ENCODE measurements at regions not wholly inside any gene's neighbourhood (a gene's known extent, or its start where the extent isn't known, plus 50 kb on each side); places are given as distances from the start of the nearest gene placed in this dataset.

DNA sequence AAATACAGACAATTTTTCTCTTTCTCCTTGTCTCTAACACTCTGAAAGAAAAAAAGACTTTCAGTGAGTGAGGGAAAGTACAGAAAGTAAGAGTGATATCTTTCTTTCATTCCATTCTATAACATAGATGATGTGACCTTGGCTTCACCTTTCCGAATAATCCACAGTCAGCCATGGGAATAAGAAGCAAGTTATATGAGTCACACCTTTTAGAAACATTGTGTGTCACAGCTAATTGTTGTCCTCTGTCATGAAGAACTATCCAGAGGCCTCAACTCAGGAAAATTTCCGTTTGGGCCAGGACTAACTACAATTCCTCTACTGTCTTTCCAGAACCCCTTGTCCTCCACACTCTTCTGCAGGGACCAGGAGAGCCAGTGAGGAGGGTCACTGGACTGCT lies 209.7 kb upstream of the FAR2 start:
- no peaks in the 10 kb centered on the region for H3K79me2 ChIP-seq (ENCODE audit: insufficient read depth, low read length)
- H3K9me3 ChIP-seq (ENCODE audit: insufficient read depth, low read length, severe bottlenecking), result no peaks in the 10 kb centered on the region
- no peaks in the 10 kb centered on the region for H3K27me3 ChIP-seq (ENCODE audit: insufficient read depth, low read length, poor library complexity)
- DNase-seq (no peak), ATAC-seq (ENCODE audit: insufficient read depth, low read depth) (no peak)
- no peaks in the 10 kb centered on the region for H3K4me1 ChIP-seq (ENCODE audit: insufficient read depth, low read length)
- no peak overlapping the region for H2AFZ ChIP-seq (ENCODE audit: low read depth, low read length)
- no peak overlapping the region for H3K4me3 ChIP-seq (ENCODE audit: low read depth in 1 of 2, low read length in 2 of 2)
- no peaks in the 10 kb centered on the region for H3K36me3 ChIP-seq (ENCODE audit: insufficient read depth, low read length)
- no peak overlapping the region for H3K9ac ChIP-seq (ENCODE audit: low read depth, low read length)
- no peak overlapping the region for H3K27ac ChIP-seq (ENCODE audit: low read length)
- no peaks in the 10 kb centered on the region for H4K20me1 ChIP-seq (ENCODE audit: insufficient read depth, low read length)
- no peak overlapping the region for H3K4me2 ChIP-seq (ENCODE audit: insufficient read depth, low read length)
- TF ChIP-seq EZH2 (IDR thresholded peaks at IDR 0.05; ENCODE audit: borderline replicate concordance, low read depth, low read length, severe bottlenecking) (no peak), CTCF (IDR thresholded peaks at IDR 0.05; ENCODE audit: borderline replicate concordance, extremely low read depth, low read length, poor library complexity, severe bottlenecking) (no peak)

DNA sequence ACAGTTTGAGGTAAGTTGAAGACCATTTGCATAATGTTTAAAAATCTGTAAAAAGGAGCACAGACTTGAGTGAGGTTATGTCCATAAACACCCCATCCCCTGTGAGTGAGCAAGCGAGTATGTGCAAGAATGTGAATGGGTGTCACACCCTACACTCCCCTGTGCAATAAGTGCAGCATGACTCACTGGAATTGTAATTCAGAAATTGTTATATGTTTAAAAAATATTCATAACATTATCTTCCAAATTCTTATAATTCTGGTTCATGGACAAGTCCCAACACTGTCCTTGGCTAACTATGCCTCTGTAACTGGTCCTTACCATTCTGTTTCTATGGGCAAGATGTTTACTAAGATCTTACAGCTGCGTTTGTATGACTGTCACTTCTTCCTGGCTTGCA lies 207.8 kb upstream of the FAR2 start:
- H3K4me1 ChIP-seq (ENCODE audit: insufficient read depth, low read length), result no peaks in the 10 kb centered on the region
- no peaks in the 10 kb centered on the region for H3K36me3 ChIP-seq (ENCODE audit: insufficient read depth, low read length)
- no peak overlapping the region for H3K4me3 ChIP-seq (ENCODE audit: low read depth in 1 of 2, low read length in 2 of 2)
- no peak overlapping the region for H3K4me2 ChIP-seq (ENCODE audit: insufficient read depth, low read length)
- no peak for ATAC-seq (ENCODE audit: insufficient read depth, low read depth)
- H3K27me3 ChIP-seq (ENCODE audit: insufficient read depth, low read length, poor library complexity), result no peaks in the 10 kb centered on the region
- H3K27ac ChIP-seq (ENCODE audit: low read length), result no peak overlapping the region
- no peaks in the 10 kb centered on the region for H4K20me1 ChIP-seq (ENCODE audit: insufficient read depth, low read length)
- H2AFZ ChIP-seq (ENCODE audit: low read depth, low read length), result no peak overlapping the region
- TF ChIP-seq CTCF (IDR thresholded peaks at IDR 0.05; ENCODE audit: borderline replicate concordance, extremely low read depth, low read length, poor library complexity, severe bottlenecking) (no peak), EZH2 (IDR thresholded peaks at IDR 0.05; ENCODE audit: borderline replicate concordance, low read depth, low read length, severe bottlenecking) (no peak)
- H3K79me2 ChIP-seq (ENCODE audit: insufficient read depth, low read length), result no peaks in the 10 kb centered on the region
- H3K9me3 ChIP-seq (ENCODE audit: insufficient read depth, low read length, severe bottlenecking), result no peaks in the 10 kb centered on the region
- no peak for DNase-seq
- H3K9ac ChIP-seq (ENCODE audit: low read depth, low read length), result no peak overlapping the region

DNA sequence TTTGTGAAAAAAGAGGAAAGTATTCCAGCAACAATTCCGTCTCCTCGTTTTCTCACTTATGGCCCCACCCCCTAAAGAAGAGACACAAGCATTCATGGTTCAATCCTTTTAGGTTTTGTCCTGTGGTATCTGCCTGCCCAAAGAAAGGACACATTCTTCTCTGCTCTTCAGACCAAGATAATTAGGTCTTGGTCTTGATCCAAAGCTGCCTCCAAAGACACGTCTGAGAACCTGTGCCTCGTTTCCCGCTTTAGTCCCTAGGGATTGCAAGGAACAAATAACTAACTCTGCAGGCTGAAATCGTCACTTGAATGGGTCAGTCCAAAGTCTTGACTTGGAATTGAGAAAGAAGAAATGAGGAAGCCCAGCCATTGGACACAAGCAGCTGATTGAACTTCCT lies 202.7 kb upstream of the FAR2 start:
- H2AFZ ChIP-seq (ENCODE audit: low read depth, low read length), result no peak overlapping the region

More for the DNA sequence above, 202.7 kb upstream of the FAR2 start:
- no peaks in the 10 kb centered on the region for H4K20me1 ChIP-seq (ENCODE audit: insufficient read depth, low read length)
- DNase-seq (no peak), ATAC-seq (ENCODE audit: insufficient read depth, low read depth) (no peak)
- TF ChIP-seq CTCF (IDR thresholded peaks at IDR 0.05; ENCODE audit: borderline replicate concordance, extremely low read depth, low read length, poor library complexity, severe bottlenecking) (no peak), EZH2 (IDR thresholded peaks at IDR 0.05; ENCODE audit: borderline replicate concordance, low read depth, low read length, severe bottlenecking) (no peak)
- no peak overlapping the region for H3K27ac ChIP-seq (ENCODE audit: low read length)
- no peaks in the 10 kb centered on the region for H3K36me3 ChIP-seq (ENCODE audit: insufficient read depth, low read length)
- no peaks in the 10 kb centered on the region for H3K9me3 ChIP-seq (ENCODE audit: insufficient read depth, low read length, severe bottlenecking)
- H3K4me1 ChIP-seq (ENCODE audit: insufficient read depth, low read length), result no peaks in the 10 kb centered on the region
- no peaks in the 10 kb centered on the region for H3K27me3 ChIP-seq (ENCODE audit: insufficient read depth, low read length, poor library complexity)
- no peak overlapping the region for H3K4me2 ChIP-seq (ENCODE audit: insufficient read depth, low read length)
- no peak overlapping the region for H3K4me3 ChIP-seq (ENCODE audit: low read depth in 1 of 2, low read length in 2 of 2)
- no peak overlapping the region for H3K9ac ChIP-seq (ENCODE audit: low read depth, low read length)
- H3K79me2 ChIP-seq (ENCODE audit: insufficient read depth, low read length), result no peaks in the 10 kb centered on the region
